Vagina (tissue), 2 donors: ENCODE measurements at regions not wholly inside any gene's neighbourhood (a gene's known extent, or its start where the extent isn't known, plus 50 kb on each side); places are given as distances from the start of the nearest gene placed in this dataset.
"Not testable (repeated sequence)": the region's sequence is repeated elsewhere in the genome, so short reads cannot be mapped to it uniquely, and the experiment has no call there.

Experiments used
- CTCF ChIP-seq, 3 experiments: fragments of 450-650 bp in 2 of 3; fragments of 200-600 bp in 1 of 3; sonication (generic) in 1 of 3; IDR thresholded peaks; one replicate each; pipeline ENCODE4 v1.5.1; 2017 to 2019; ENCODE audit warnings: antibody characterized with exemption in 3 of 3, mild to moderate bottlenecking in 2 of 3, moderate library complexity in 2 of 3
- POLR2A ChIP-seq, 2 donors: fragments of 450-650 bp; IDR thresholded peaks; one replicate each; pipeline ENCODE4 v1.6.1; 2017; ENCODE audit warnings: antibody characterized with exemption in 2 of 2, mild to moderate bottlenecking in 2 of 2, moderate library complexity in 2 of 2

DNA sequence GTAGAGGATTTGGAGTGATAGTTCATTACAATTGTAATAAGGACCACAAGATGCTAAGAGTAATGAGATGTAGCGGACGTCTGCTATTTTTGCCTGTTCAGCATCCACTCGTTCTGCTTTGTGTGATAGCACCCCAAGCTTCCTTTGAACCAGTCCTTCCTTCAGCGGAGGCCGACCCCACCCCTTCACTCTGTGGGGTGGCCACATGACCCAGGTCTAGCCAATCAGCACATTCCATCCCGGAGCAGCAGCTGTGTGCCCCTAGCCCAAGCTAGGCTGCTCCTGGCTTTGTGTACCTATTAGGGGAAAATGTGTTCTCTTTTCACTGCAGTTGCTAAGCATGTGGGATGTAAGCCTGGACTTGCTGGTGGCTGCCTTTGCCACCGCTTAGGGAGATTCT, 111.8 kb upstream of the CRYM start:
- not testable (repeated sequence) for TF ChIP-seq CTCF, POLR2A (IDR thresholded peaks at IDR 0.05)
